HG03280 (cell line): ENCODE measurements at regions not wholly inside any gene's neighbourhood (a gene's known extent, or its start where the extent isn't known, plus 50 kb on each side); places are given as distances from the start of the nearest gene placed in this dataset.

Source experiments
- ATAC-seq: cut with Tn5 transposase; IDR thresholded peaks from one replicate; pipeline ENCODE4 v1.9.1; 2021; ENCODE audit warnings: mild to moderate bottlenecking, moderate library complexity; ENCODE audit not compliant: unreplicated experiment

DNA sequence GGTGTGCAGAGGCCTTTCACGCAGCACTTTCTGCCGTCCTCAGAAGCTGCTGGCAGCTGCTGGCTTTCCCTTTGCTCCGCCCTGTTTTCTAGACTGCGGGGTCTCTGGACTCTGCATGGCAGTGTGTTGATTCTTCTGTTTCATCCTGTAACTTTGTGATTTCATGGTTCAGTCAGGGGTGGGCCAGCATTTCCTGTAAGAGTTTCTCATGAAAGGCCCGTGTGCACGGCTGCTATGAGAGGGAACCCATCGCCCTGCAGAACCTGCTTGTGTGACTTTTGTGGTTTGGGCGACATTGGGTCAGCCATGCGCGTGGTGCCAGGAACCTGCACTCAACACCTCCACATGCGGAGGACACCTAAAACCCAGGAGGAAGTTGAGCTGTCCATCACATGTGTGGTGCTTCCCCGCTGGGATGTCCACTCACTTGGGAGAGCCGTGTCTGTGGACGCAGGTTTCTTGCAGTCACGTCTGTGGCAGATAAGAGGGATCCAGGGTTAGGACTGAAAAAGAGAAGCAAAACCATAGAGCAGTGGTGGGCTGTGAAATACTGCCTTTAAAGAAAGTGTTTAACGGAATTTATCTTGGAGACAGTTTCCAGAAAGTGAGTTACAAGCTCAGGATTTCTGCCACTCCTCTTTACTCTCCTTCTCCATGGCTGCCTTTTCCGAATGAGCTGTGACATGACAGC lies 167.3 kb upstream of the ALKAL2 start:
- ATAC-seq: no peak

DNA sequence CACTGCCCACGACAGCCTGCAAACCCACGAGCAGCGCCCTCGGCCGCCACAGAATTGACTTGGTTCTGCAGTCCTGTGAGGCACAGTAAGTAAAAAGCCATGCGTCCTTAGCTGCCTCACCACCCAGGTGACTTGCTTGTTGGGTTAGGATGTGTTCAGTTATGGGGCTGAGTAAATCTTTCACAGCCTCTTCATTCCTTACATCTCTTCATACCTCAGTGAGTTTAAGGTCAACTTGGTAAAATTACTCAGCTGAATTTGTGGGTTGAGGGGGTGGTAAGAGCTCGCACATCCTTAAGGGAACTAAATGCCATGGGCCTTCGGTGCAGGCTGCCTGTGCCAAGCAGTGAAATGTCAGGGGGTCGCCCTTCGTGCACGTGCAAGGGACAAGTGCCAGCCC lies 165.2 kb upstream of the ALKAL2 start:
- no peak for ATAC-seq

DNA sequence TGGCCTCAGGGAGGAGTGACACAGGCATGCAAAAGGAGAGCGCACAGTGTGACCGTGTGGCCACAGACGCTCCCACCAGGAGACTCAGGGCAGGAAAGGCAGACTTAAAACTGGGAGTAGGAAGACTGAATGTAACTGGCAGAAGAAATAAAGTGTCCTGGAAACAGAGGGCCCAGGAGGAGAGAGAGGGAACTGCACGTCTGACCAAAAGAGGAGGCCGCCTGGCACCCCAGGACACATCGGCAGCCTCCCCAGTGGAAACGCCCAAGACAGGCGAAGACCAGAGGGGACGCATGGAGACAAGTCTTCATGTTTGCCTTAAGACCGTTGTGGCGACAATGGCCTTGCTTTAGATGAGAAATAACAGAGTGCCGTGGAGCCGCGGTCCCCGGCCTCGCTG lies 163.6 kb upstream of the ALKAL2 start:
- no peak for ATAC-seq

DNA sequence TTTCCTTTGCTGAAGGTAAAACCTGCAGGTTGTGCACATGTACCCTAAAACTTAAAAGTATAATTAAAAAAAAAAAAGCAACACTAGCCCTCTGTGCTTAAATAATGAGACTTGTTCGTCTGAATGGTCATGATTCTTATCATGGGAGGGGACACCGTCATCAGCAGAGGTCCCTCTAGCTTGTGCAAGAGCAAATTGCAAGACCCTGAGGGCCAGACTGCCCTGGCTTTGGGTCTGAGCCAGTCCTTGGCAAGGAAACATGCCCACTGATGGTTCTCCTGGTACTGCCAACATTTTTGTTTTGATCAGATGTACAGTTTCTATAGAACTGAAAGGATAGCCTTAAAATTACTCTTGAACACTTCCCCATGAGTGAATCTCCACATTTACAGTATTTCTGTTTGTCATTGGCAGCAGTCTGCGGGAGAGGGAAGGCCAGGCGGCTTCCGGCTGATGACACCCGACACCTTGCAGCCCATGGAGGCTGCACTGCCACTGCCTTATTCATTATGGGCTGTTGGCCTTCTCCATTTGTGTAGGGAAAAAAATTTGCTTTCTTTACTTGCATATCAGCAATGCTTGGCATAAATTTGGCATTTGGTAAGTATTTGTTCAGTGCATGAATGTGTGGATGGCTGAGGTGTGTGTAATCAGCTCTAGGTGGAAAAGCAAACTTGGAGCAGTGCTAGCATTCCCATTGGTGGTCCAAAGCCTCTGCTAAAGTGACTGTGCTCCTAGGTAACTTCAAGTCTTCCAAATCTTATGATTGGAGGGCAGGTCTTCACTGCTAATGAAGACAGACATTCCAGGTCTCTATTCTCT lies 161.6 kb upstream of the ALKAL2 start:
- ATAC-seq: no peak

DNA sequence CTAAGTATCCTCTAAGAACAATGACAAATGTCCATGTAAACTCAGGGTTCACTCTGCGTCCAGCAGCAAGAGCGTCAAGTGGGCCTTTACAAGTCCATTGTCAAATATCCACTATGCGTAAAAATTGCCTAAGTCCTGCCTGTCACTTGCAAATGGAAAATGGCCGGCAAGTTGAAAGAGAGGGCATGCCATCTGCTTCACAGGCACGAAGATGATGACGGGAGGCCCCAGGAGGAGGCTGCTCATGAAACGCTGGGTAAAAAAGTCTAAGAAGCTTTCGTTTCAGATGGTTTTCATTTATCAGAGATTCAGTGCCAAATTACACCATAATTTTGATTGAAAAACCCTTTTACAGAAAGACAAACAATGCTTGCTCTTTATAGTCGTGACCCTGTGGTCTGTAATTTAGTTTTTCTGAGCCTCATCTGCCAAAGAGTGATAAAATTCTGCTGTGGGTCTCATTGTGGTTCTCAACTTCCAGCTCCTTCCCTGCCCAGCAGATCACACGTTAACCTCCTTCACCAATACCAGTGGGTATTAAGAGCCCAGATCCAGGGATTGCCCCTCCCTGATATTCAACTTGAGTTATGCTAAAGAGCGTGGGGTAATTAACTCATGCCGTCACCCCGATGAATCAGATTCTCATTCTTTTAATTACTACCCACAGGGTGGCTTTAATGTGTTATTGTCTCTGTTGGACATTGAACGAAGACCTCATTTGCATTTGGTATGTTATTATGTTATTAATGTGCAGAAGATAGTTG lies 160.2 kb upstream of the ALKAL2 start:
- no peak for ATAC-seq

DNA sequence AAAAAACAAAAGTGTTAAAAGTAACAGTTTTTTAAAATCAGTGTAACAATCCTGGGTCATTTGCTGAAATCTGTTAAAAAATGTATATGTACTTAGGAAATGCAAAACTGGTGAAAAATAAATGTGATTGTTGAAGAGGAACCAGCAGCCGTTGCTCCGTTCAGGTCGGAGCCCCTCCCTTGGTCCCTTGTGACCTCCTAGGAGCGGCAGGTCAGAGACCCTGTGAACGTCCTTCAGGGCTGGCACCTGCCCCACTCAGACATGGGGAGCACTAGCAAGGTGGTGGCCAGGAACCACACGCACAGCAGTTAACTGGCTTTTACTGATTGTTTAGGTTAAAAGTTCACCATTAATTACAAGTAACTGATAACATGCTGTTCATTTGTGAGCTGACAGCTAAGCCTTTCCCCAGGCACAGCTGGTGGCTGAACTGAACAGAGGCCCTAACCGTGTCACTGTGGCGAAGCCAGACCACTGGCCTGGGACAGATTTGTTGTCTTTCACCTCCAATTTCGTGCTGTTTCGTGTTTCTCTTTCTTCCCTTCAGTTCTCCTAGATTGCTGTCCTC lies 159.2 kb upstream of the ALKAL2 start:
- no peak for ATAC-seq

DNA sequence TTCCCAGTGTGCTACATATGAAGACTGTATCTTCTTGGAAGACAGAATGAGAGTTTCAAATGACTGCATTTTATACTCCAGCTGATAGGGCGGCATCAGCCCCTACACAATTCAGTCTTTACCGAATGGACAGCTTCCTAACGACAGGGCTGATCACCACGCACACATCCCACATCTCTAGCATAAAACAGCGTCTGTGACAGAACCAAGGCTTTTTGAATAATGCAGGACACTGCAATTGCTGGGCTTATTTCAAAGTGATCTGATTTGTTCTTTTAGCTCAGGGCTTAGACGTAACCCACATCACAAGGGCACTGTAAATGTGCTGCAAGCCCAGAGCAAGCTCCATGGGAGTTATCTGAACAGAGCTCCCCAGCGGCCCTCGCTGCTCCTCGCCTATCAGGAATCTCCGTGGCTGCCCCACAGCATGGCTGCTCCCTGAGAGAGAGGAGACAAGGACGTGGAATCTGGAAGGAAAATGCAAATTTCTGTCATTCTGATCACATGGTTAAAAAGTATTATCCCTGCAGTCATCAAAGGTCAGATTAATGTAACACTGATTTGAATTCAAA lies 158.5 kb upstream of the ALKAL2 start:
- ATAC-seq: no peak

DNA sequence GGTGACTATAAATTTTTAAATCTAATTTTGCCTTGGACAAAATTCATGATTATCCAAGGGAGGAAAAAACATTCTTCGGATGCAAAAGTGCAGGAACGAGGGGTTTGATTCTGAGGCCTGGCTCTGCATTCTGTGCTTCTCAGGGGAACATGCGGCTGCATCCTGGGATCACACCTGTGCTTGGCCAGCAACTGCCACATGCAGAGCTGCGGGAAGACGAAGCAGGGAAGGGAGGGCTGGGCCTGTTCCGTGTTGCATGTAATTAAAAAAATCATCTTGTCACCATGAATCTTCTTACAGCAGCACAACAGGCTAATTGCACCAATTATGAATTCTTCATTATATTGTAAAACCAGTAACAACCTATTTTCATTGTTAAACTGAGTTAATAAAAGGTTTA lies 158.0 kb upstream of the ALKAL2 start:
- ATAC-seq: no peak

DNA sequence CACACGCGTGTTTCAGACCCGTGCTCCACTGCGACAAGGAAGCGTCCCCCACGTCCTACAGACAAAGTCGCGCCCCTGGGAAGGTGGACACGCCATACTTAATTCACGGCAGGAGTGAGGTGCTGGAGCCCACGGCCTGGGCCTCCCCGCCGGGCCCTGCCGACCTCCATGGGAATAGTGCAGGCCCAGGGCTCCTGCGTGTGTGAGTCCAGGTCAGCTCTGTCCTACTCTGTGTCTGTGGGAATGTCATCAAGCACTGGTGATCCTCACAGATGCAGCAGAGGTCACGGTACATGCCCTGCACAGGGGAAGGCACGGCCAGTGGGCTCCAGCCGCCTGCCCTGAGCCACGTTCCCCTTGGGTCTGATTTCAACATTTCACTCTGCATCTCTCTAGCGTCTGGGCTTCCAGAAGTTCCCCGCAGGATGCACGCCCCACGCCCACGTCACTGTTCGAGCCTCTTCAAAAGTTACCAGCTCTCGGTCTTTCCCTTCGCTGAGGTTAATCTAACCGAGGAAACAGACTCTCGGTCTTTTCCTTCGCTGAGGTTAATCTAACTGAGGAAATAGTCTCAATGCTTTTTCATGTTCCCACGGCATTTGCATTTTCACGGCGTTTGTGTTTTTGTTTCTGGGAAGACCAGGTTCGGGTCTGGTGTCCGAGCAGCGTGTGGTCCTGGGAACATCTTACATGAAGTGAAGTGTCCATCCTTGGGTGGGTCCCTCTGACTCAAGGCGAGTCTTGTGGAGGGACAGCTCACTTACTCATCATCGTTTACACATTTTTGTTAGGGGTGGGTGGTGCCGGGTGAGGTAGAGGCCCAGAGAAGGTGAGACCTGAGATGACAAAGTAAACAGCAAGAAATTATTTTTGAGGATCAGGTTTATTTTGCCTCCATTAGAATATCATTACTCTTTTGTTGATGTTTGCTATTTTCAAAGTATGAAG lies 157.3 kb upstream of the ALKAL2 start:
- ATAC-seq: no peak

DNA sequence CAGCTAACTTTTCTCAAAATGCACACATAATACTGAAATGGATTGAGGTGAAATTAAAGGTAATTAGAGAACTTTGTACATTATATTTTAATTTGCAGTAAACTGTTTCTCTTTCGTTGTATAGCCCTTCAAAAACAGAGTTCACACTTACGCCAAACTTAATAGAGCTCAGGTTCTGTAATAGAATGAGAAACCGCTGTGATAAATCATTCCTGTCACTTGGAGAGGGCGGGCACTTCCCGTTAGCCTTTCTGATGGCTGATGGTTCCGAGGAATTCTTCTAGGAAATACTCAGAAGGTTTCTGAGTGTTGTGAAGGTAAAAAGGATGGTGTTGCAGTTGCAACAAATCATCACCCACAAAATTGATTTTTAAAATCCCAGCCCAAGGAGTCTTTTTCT lies 155.8 kb upstream of the ALKAL2 start:
- no peak for ATAC-seq

DNA sequence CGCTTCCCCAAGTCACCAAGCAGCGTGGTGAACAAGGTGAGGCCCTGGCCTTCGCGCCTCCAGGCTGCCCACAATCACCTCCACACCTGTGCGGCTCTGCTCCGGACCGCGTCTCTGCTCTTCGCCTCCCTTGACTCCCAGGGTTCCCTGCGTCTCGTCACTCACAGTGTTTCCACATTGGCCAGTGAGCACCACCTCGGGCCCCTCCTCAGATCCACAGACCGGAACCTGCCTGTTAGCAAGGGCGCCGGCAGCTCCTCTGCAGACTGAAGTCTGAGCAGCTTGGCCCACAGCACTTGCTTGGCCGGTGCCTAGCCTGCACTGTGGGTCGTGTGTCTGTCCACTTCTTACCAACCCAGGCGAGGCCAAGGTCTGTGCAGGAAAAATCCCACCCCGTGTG lies 155.3 kb upstream of the ALKAL2 start:
- no peak for ATAC-seq

DNA sequence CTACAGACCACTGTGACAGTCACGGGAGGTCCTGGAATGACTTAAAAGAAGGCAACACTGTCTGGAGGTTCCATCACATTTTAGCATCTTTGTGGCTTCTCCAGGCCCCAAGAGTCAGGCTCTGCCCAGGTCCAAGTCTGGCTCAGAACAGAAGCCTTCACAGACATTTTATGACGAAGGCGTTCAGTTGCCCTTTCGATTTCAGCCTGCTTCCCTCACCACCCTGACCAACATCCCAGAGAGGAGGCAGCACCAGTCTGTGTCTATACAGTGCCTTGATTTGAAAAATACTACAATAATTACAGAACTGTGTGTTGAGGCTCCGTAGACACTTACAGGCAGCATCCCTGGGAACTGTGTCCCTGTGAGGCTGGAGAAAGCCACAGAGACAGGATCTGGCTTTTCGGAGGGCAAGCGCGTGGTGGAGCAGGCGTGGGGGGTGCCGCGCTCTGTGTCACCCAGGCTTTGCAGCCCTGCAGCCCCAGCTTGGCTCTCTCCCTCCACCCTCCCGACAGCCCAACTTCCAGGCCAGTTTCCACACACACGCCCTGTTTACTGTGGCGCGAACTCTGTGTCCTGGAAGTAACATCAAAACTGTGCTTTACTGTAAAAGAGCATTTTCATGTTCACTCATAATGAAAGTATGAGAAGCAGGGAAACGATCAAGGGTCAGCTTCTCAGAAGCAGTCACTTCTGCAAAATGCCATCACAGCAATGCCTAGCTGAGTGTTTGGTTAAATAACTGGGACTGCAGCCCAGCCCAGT lies 153.5 kb upstream of the ALKAL2 start:
- ATAC-seq: peak; percentile 45

DNA sequence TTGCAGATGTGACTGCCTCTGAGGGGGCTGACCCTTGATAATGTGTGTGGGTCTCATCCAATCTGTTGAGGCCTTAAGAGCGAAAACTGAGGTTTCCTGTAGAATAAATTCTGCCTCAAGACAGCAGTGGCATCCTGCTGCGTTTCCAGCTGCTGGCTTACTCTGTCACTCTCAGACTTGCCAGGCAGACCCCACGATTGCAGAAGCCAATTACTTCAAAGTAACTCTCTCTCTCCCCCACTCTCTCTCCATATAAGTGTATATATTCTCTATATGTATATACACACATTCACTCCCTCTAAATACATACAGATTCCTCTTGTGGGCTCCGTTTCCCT lies 152.5 kb upstream of the ALKAL2 start:
- ATAC-seq: no peak

DNA sequence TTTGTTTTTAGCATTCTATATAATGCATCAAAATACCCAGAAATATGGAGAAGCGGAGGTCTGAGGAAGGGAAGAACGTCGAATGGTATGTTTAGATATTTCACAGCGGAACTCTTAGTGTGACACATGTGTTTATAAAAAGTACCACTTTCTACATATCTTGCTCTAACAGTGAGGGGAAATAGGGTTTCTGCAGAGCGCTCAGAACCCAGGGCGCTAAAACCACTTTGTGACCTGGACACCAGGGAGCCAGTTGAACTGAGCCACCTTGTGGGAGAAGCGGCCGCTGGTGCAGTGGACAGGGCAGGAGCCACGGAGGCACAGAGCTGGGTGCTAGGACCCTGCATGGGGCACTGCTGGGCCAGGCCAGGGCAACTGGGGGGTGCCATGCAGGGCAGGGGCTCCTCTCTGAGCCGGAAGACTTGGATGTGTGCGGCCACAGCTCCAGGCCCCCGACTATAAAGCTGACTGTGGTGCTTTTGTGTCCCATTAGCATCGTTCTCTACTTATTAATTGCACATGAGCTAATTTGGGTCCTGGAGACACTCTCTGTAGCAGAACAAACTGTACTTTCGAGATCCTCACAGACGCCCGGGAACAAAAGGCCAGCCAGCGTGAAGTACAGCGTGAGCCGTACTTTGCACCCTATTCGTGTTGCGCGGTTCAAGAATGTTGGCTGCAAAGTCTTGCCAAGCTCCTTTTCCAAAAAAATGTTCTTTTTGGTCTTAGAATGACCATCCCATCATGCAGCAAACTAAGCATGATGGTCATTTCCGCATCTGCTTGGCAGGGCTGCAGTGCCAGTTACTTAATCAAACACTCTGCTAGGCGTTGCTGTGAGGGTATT lies 151.9 kb upstream of the ALKAL2 start:
- no peak for ATAC-seq

DNA sequence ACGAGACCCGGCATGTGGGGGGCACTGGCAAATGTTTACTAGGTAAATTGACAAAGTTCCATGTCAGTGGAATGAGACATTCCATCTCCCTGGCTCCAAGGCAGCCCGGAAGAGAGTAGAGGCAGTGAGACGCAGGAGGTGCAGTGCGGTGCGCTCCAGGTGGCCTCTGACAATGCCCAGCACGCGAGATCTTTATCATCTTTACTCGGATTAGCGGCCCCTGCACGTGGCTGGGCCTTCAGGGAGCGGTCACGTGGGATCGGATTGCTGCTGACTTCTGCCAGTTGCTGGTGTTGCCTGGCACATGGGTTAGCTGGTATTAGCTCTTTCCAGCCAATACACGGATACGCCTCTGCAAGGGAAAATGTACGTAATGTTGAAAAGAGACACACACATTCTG lies 151.2 kb upstream of the ALKAL2 start:
- no peak for ATAC-seq

DNA sequence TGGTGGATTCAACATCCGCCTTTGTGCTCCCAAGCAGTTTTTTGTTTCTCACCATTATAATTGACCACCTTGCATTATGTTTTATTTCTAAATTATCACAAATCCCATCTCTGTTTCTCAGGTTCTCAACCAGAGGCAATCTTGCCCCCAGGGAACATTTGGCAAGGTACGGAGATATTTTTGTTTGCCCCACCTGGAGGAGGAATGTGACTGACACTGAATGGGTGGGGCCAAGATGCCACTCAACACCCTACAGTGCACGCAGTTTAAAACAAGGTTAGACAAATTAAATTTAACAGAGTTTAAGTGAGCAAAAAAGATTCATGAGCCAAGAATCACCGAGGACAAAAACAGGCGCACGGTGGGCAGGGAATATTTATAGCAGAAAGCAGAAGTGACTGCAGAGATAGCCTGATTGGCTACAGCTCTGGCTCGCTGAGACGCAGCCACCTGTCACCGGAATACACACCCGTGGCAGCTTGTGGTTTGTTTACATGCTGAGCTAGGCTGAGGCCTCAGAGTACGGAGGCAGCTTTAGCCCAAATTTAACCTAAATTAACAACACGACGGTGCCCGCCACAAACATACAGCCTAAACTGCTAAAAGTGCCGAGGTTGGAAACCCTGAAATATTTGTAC lies 150.0 kb upstream of the ALKAL2 start:
- peak; percentile 97 for ATAC-seq

DNA sequence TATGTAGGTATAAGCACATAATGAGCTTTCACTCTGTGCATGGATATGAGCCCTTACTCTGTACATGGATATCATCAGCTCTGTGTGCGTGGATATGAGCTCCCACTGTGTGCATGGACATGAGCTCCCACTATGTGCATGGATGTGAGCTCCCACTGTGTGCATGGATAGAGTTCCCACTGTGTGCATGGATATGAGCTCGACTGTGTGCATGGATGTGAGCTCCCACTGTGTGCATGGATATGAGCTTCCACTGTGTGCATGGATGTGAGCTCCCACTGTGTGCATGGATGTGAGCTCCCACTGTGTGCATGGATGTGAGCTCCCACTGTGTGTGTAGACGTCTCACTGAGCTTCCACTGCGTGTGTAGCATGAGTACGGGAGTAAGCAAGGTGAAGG lies 149.3 kb upstream of the ALKAL2 start:
- ATAC-seq: no peak

DNA sequence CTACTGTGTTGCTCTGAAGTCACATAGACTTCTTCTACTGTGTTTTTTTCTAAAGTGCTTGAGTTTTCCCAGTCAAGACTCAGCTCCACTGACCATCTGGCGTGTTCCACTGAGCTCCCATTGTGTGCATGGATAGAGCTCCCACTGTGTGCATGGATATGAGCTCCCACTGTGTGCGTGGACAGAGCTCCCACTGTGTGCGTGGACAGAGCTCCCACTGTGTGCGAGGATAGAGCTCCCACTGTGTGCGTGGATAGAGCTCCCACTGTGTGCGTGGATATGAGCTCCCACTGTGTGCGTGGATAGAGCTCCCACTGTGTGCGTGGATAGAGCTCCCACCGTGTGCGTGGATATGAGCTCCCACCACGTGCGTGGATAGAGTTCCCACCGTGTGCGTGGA lies 148.3 kb upstream of the ALKAL2 start:
- no peak for ATAC-seq
